HG03558 (cell line): ENCODE measurements at regions not wholly inside any gene's neighbourhood (a gene's known extent, or its start where the extent isn't known, plus 50 kb on each side); places are given as distances from the start of the nearest gene placed in this dataset.
"Not testable (repeated sequence)": the region's sequence is repeated elsewhere in the genome, so short reads cannot be mapped to it uniquely, and the experiment has no call there.

ENCODE experiments used
- ATAC-seq: cut with Tn5 transposase; IDR thresholded peaks from one replicate; pipeline ENCODE4 v1.9.1; 2021; ENCODE audit warnings: moderate number of reproducible peaks; ENCODE audit not compliant: unreplicated experiment; ENCODE audit errors: extremely low read depth

DNA sequence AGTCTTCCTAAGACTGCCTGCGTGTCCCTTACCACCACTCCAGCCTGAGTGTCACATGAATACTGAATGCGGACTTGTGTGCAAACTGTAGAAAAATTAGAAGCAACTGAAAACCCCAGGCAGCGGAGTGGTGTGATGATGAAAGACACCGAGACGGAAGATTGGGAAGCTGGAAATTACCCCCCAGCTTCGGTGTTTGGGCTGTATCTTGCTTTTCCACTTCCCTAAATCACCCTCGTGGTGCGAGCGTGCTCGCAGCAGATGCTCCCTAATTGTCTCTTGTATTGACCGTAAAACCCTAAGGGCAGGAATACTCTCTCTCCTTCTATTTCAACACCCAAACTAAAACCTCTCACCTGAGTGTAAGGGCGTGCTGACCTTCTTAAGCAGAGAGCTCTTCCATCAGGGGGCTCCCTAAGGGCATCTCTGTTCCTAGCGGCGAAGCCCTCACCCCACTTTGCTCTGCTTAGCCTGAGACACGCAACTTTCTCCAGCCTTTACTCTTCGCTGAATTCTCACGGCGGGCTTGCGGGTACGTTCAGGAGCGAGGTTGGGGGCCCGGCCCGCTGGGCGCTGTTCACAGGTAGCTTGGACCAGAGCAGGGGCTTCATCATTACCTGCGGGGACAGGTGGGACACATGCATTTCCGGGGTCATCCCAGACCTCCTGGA is 62.4 kb downstream of the CRYBB2 start:
- ATAC-seq = no peak

DNA sequence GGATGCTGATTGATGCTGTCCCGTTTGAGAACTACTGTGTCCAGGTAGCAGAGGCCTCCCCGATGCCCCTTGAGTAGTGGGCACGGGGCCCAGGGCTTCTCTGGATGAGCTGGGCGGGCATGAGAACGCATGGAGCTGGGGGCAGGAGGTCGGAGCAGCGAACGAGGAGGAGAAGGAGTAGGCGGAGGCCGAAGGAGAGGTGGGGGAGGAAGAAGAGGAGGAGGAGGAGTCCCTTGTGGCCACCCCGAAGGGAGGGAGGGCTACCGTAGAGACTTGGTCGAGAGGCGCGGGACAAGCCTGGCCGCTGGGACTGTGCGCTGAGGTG is 62.9 kb downstream of the CRYBB2 start:
- ATAC-seq = no peak

DNA sequence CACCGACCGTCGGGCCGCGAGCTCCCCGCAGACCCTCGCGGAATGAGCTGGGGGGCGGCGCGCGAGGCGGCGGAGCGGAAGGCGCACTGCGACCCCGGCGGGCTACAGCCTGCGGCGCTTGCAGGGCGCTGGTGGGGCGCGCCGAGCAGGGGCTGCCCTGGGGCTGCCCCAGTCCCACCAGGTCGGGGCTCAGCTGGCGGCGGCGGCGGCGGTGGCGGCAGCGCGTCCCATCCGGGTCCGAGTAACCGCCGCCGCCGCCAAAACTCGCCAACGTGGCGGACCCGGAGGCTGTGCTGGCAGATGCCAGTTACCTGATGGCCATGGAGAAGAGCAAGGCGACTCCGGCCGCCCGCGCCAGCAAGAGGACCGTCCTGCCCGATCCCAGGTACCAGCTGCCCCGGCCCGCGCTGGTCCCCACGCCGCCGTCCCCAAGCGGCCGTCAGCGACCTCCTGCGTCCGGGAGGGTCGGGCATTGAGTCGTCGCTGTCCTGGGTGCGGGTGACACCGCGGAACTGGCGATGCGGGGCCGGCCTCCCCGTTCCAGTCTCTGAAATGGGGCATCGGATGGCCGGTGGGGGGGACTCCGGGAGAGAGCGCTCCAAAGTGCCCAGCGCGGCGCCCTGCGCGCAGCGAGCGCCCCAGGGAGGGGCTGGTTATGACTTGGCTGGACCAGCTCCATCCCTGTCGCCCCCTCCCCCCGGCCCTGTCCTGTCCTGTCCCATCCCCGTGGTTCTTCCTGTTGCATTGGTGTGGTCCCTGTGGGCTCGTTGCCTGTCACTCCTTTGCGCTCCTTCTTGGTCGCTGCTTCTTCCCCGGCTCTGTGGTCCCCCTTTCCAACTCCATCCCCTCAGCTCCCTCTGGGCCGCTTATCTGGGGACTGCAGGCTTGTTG is 63.5 kb downstream of the CRYBB2 start:
- no peak for ATAC-seq

DNA sequence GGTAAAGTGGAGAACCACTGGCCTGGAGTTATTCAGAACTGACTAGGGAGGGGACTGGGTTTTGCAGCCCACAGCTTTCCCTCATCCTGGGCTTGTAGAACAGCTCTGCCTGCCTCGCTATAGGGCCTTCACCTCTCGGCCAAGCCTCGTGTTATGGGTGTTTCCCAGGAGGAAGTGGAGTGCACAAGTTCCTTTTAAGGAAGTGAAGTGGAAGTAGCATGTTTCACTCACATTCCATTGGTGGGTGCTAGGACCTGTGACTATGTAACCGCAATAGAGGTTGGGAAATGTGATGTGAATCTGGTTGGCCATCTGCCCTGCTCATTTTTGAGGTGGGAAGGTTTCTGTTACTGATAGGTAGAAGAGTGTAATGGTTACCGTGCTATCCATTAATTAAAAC is 69.0 kb downstream of the CRYBB2 start:
- not testable (repeated sequence) for ATAC-seq

DNA sequence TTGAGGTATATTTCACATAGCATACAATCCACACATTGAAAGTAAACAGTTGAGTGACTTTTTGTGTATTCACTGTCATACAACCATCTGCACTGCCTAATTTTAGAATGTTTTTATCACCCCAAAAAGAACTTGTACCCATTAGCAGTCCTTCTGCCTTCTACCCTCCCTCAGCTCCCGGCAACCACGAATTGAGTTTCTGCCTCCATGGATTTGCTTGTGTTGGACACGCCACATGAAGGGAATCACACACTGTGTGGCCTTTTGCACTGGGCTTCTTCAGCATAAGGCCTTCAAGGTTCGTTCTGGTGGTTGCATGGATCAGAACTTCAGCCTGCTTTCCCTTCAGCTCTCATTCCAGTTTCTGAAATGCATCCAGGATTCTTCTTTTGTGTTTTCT is 82.5 kb downstream of the CRYBB2 start:
- ATAC-seq = not testable (repeated sequence)

DNA sequence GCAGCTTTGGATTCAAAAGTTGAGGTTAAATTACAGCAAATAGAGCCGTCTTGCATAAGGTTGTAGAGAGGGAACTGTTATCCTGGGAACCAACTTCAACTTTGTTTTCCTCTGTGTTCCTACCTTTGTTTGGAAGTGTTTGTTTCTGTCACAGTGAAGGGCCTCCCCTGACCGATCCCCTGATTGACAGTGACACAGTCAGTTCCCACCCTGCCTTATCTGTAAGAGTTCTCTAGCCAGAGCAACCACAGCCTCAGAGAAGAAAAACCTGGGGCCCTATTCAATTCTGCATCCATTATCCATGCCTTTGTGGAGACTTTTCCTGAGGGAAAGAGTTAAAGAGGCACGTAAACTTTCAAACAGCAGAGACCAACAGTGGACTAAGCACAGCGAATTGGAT is 90.1 kb downstream of the CRYBB2 start:
- not testable (repeated sequence) for ATAC-seq

DNA sequence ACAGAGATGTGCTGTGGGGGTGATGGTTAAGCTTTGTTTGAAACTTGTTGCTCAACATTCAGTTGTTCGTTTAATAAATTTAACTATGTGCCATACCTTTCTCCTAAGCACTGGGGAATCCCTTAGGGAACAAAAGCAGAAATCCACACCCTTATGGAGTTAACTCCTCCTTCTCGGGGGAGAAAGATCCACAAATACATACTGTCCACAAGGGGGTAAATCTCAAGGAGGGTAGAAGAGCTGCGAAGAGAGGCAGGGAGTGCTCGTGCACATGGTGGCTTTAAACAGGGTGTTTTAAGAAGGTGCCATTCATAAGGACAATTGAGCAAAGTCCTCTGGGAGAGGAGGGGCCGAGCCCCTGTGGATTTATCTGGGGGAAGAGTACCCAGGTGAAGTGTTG is 92.5 kb downstream of the CRYBB2 start:
- not testable (repeated sequence) for ATAC-seq

DNA sequence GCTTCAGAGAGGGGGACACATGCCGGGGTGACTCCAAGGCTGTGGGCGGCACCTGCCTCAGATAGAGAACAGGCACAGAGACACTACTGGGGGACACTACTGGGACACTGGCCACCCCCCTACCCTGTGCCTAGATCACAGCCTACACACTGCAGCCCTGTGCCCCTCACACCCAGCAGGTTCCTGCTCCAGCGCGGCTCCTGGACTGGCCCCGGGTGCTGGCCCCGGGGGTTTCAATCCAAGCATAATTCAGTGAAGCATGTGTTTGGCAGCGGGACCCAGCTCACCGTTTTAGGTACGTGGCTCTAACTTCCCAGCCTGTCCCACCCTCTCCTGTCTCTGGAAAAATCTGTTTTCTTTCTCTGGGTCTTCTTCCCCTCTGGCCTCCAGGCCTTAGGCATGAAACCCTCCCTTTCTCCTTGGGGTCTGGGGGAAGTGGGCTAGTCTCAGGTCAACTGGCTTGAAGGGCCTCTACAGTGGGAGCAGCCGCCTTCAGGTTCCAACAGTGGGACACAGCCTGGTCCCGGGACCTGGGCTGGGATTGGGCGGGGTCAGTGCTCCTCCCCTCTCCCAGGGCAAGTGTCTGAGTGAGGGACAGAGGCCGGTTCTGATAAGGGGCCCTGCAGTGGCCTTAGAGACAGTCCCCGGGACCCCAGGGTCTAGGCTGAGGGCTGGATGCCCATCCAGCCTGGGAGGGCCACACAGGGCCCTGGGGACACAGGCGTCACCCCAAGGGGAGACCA is 98.8 kb downstream of the CRYBB2 start:
- ATAC-seq = no peak

DNA sequence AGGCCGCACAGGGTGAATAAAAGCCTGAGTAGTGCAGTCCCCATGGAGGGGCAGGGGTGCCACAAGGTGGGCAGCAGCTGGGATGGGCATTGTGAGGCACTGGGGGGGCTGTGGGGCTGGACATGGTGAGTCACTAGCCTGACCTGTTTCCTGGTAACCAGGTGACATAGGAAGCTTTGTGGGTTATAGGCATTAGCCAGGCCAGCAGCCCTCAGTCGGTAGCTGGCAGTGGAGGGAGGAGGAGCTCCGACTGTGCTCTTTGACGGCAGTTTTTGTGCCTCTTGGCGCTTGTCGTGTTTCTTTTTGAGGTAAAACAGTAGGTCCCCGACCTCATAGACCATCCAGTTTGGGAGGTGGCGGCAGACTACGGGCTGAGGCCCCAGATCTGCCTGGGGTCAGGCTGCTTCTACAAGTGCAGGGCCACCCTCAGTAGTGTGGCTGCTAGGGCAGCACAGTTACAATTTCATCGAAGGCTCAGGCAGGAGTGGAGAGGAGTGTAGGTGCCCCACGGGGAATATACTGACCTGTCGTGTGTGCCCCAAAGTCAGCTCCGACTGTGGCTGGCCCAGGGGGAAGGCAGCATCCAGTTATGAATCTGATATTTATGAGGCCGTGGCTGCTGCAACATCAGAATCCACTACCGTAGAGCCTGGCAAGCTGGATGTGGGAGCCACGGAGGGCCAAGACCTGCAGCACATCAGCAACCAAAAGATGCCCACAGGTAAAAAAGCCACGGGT is 107.7 kb downstream of the CRYBB2 start:
- ATAC-seq = no peak

DNA sequence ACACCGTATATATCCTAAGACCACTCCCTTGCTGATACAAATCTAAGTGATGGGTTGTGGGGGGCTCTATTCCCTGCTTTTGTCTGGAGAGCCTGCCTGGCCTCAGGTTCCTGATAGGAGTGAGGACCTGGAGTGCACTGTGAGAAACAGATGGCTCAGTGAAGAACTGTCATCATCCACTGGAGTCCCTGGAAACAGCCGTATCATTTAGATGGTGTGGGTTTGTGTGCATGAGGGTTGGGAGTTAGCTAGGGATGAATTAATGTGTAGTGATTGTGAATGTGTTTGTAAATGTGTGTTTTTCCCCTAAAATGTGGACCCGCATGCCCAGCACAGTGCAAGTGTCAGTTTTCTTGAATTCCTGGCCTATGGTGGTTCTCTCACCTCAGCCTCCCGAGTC is 111.6 kb downstream of the CRYBB2 start:
- no peak for ATAC-seq

DNA sequence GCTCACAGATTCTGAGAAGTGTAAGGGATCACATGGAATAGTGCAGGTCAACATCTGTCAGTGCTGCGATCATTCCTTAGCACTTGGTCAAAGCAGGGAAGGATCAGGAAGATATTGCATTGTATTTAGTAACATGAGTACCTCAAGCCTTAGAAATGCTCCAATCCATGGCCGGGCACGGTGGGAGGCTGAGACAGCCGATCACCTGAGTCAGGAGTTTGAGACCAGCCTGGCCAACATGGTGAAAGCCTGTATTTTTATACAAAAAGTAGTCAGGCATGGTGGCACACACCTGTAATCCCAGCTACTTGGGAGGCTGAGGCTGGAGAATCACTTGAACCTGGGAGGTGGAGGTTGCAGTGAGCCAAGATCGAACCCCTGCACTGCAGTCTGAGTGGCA is 112.5 kb downstream of the CRYBB2 start:
- not testable (repeated sequence) for ATAC-seq

DNA sequence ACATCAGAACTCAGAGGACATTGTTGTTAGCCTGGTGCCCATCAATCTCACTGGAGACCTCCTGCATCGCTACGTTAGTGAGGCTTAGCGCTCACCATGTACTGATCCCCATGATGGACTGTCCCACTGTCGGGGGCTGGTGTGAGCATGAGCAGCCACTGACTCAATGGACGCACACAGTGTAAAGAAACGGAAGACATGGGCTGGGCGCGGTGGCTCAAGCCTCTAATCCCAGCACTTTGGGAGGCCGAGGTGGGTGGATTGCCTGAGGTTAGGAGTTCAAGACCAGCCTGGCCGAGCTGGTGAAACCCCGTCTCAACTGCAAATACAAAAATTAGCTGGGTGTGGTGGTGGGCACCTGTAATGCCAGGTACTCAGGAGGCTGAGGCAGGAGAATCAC is 112.9 kb downstream of the CRYBB2 start:
- ATAC-seq = no peak

DNA sequence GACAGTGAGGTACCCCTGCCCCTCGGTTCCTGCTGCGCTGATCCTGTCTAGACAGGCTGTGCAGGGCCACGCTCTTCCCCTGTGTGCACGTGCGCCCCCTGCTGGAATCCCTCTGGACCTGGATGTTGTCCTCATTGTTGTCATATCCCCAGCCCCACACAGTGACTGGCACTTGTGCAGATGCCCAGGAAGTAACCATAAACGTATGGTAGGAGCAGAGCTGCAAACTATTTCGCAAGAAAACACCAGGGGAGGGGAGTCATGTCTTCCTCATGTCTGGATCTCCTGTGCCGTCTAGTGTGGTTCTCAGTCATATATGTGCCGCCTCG is 114.7 kb downstream of the CRYBB2 start:
- ATAC-seq = no peak

DNA sequence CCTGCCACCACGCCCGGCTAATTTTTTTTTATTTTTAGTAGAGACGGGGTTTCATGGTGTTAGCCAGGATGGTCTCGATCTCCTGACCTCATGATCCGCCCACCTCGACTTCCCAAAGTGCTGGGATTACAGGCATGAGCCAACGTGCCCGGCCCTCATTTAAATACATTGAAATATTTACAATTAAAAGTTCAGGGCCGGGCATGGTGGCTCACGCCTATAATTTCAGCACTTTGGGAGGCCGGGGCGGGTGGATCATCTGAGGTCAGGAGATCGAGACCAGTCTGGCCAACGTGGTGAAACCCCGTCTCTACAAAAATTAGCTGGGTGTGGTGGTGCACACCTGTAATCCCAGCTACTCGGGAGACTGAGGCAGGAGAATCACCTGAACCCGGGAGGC is 115.2 kb downstream of the CRYBB2 start:
- ATAC-seq = not testable (repeated sequence)

DNA sequence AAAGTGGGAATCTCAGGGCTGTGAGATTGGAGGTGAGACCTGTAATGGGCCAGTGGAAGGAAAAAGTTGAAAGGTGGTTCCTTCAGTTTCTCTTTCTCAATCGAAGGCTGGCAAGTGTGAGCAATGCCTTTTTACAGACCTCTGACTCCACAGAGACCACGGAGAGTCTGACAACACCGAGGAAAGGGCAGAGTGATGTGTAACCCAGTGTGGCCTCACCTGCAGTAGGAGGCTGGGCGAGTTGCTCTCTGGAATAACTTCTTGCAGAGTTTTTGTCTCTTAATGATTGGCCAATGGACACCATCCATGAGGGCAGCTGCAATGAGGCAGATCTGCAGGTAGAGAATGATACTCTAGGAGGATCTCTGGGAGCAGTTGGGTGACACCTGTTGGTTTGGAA is 115.8 kb downstream of the CRYBB2 start:
- not testable (repeated sequence) for ATAC-seq

DNA sequence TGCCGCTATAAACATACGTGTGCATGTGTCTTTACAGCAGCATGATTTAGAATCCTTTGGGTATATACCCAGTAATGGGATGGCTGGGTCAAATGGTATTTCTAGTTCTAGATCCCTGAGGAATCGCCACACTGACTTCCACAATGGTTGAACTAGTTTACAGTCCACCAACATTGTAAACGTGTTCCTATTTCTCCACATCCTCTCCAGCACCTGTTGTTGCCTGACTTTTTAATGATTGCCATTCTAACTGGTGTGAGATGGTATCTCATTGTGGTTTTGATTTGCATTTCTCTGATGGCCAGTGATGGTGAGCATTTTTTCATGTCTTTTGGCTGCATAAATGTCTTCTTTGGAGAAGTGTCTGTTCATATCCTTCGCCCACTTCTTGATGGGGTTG is 121.1 kb downstream of the CRYBB2 start:
- not testable (repeated sequence) for ATAC-seq

DNA sequence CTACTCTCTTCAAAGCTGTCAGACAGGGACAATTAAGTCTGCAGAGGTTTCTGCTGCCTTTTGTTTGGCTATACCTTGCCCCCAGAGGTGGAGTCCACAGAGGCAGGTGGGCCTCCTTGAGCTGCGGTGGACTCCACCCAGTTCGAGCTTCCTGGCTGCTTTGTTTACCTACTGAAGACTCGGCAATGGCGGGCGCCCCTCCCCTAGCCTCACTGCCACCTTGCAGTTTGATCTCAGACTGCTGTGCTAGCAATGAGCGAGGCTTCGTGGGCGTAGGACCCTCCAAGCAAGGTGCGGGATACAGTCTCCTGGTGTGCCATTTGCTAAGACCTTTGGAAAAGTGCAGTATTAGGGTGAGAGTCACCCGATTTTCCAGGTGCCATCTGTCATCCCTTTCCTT is 124.9 kb downstream of the CRYBB2 start:
- ATAC-seq = not testable (repeated sequence)

DNA sequence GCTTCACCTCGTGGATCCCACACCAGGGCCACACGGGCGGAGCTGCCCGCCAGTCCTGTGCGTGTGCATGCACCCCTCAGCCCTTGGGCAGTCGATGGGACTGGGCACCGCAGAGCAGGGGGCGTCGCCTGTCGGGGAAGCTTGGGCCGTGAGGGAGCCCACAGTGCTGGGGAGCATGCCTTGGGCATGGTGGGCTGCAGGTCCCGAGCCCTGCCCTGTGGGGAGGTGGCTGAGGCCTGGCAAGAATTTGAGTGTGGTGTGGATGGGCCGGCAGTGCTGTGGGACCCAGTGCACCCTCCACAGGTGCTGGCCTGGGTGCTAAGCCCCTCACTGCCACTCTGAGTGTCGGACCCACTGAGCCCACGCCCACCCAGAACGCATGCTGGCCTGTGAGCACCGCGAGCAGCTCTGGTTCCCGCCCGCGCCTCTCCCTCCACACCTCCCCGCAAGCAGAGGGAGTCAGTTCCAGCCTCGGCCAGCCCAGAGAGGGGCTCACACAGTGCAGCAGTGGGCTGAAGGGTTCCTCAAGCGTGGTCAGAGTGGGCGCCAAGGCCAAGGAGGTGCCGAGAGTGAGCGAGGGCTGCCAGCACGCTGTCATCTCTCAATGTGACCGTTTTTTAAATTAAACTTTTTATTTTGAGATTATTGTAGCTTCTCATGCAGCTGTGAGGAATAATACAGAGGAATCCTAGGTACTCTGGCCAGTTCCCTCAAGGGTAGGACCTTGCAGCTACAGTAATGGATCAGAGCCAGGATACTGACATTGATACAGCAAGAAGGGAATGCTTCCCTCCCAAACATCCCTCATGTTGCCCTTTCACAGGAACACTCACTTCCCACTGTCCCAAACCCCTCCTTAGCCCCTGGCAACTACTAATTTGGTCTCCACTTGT is 127.7 kb downstream of the CRYBB2 start:
- no peak for ATAC-seq

DNA sequence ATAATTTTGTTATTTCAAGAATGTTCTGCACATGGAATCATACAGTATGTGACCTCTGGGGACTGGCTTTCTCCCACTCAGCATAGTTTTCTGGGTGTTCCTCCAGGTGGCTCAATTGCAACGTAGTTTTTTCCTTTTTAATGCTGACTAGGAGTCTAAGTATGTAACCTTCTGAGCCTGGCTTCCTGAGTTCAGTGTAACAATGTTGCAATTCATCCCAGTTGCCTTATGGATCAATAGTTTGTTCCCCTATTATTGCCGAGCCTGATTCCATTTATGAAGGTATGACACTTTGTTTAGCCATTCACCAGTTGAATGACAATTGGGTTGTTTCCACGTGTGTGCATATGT is 128.3 kb downstream of the CRYBB2 start:
- ATAC-seq = no peak

DNA sequence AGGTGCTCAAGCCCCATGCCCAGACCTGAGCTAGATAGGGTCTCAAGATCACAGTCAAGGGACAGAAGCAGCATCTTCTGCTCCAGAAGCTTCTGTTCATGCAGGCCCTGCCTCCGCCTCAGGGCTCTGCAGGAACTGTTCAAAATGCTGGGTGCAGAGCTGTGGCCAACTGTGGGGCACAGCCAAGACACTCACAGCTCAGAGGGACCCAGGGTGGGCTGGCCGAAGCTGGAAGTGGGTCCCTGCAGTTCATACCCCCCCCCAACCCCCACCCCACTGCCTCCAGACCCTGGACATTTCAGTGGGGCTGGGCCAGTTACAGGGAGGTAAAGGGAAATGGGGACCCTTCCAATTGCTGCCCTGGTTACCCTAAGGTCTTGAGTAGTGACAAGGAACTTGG is 129.0 kb downstream of the CRYBB2 start:
- no peak for ATAC-seq
